B cell (primary cell): ENCODE measurements at regions not wholly inside any gene's neighbourhood (a gene's known extent, or its start where the extent isn't known, plus 50 kb on each side); places are given as distances from the start of the nearest gene placed in this dataset.

Experiments
- ATAC-seq: fragments of 200-7000 bp; cut with Tn5 transposase; one replicate; pipeline ENCODE4 v1.10.0; 2021; ENCODE audit warnings: low read depth, mild to moderate bottlenecking, moderate number of reproducible peaks, moderate library complexity
- CTCF ChIA-PET: fragments of 350-600 bp; sonication (Branson Sonifier 250); formaldehyde crosslinking; loops from one replicate; lab custom pipeline; 2021; ENCODE audit warnings: antibody characterized with exemption, inconsistent platforms; lab: Charles Lee
- POLR2A ChIA-PET: fragments of 350-600 bp; sonication (Branson Sonifier 250); formaldehyde crosslinking; loops from one replicate; lab custom pipeline; 2021; ENCODE audit warnings: antibody characterized with exemption; lab: Charles Lee
- DNase-seq: peaks from one replicate; pipeline ENCODE4 v3.0.0; 2013
- H2AFZ ChIP-seq: 2 replicates; pipeline ENCODE4 v1.6.1; 2012; ENCODE audit warnings: mild to moderate bottlenecking, low read depth, low read length; ENCODE audit not compliant: insufficient read depth, poor library complexity, severe bottlenecking
- H3K27ac ChIP-seq, 2 donors: 1 replicate in 1 of 2; 2 replicates in 1 of 2; pipeline ENCODE4 v1.5.1; 2012 to 2013; ENCODE audit warnings: low read length in 2 of 2, mild to moderate bottlenecking in 2 of 2, moderate library complexity in 1 of 2
- H3K27me3 ChIP-seq, 4 experiments: fragments of 200-600 bp in 1 of 4; sonication (generic) in 1 of 4; replicated peaks in 1 of 4; 1 replicate in 2 of 4; 2 replicates in 2 of 4; pipeline versions ENCODE4 v1.6.1 to v1.7.0; 2013 to 2016; ENCODE audit warnings: low read length in 3 of 4, mild to moderate bottlenecking in 2 of 4, mixed read lengths in 1 of 4, moderate library complexity in 1 of 4; ENCODE audit not compliant: insufficient read depth in 4 of 4, control insufficient read depth in 3 of 4; ENCODE audit errors: control extremely low read depth in 1 of 4
- H3K36me3 ChIP-seq, 2 experiments: replicated peaks in 1 of 2; 1 replicate in 1 of 2; 2 replicates in 1 of 2; pipeline versions ENCODE4 v1.6.1 to v1.7.1; 2013; ENCODE audit warnings: low read length in 1 of 2; ENCODE audit not compliant: insufficient read depth in 2 of 2, control insufficient read depth in 1 of 2; ENCODE audit errors: control extremely low read depth in 1 of 2, extremely low read depth in 1 of 2
- H3K4me1 ChIP-seq, 2 donors: fragments of 200-600 bp in 1 of 2; sonication (generic) in 1 of 2; 1 replicate in 1 of 2; 2 replicates in 1 of 2; pipeline versions ENCODE4 v1.5.1 to v1.6.1; 2013 to 2017; ENCODE audit warnings: low read length in 2 of 2; ENCODE audit not compliant: control insufficient read depth in 2 of 2, insufficient read depth in 2 of 2
- H3K4me2 ChIP-seq: replicated peaks from 2 replicates; pipeline ENCODE3; 2012; ENCODE audit warnings: mild to moderate bottlenecking, low read depth, low read length; ENCODE audit not compliant: poor library complexity, severe bottlenecking
- H3K4me3 ChIP-seq, 5 experiments: fragments of 200-600 bp in 1 of 5; sonication (generic) in 1 of 5; 1 replicate in 3 of 5; 2 replicates in 2 of 5; pipeline versions ENCODE4 v1.5.1 to v1.7.0; 2011 to 2016; ENCODE audit warnings: low read length in 4 of 5, mild to moderate bottlenecking in 4 of 5, low read depth in 2 of 5, control low read depth in 1 of 5, moderate library complexity in 1 of 5; ENCODE audit not compliant: insufficient read depth in 1 of 5; ENCODE audit errors: control extremely low read depth in 1 of 5, extremely low read depth in 1 of 5
- H3K79me2 ChIP-seq: fragments of 200-600 bp; sonication (generic); one replicate; pipeline ENCODE4 v1.6.0; 2016; ENCODE audit warnings: low read length; ENCODE audit not compliant: control insufficient read depth, insufficient read depth
- H3K9ac ChIP-seq: fragments of 200-600 bp; sonication (generic); 2 replicates; pipeline ENCODE4 v1.6.1; 2017; ENCODE audit warnings: mild to moderate bottlenecking, low read length, moderate library complexity
- H3K9me3 ChIP-seq, 3 donors: one replicate each; pipeline versions ENCODE4 v1.6.1 to v1.7.1; 2013; ENCODE audit warnings: low read length in 2 of 3; ENCODE audit not compliant: control insufficient read depth in 2 of 3, insufficient read depth in 1 of 3; ENCODE audit errors: control extremely low read depth in 1 of 3
- H4K20me1 ChIP-seq: 2 replicates; pipeline ENCODE4 v1.6.0; 2012; ENCODE audit warnings: mild to moderate bottlenecking, low read length; ENCODE audit not compliant: insufficient read depth, control insufficient read depth, poor library complexity, severe bottlenecking
- H3K27ac Mint-ChIP-seq: one replicate; pipeline ENCODE4 v1.8.0; 2021; ENCODE audit warnings: mixed read lengths
- H3K27me3 Mint-ChIP-seq: one replicate; pipeline ENCODE4 v1.8.0; 2021; ENCODE audit warnings: mixed read lengths
- H3K4me1 Mint-ChIP-seq: one replicate; pipeline ENCODE4 v1.8.0; 2021; ENCODE audit warnings: mixed read lengths
- H3K4me3 Mint-ChIP-seq: one replicate; pipeline ENCODE4 v1.8.0; 2021; ENCODE audit warnings: mixed read lengths
- H3K9me3 Mint-ChIP-seq: one replicate; pipeline ENCODE4 v1.8.0; 2022; ENCODE audit warnings: mixed read lengths; ENCODE audit not compliant: insufficient read depth
- EZH2 ChIP-seq: IDR thresholded peaks from 2 replicates; pipeline ENCODE4 v1.6.1; 2012; ENCODE audit warnings: borderline replicate concordance, low read depth, mild to moderate bottlenecking, moderate library complexity, low read length; ENCODE audit not compliant: insufficient read depth, poor library complexity, severe bottlenecking
- WGBS: methylation state at CpG from one replicate; pipeline ENCODE4 v1.1.5; 2013; ENCODE audit warnings: missing lambda C conversion rate; ENCODE audit not compliant: insufficient coverage; 5-methylcytosine and 5-hydroxymethylcytosine counted together
- intact Hi-C: fragments of 100-400 bp; cut with micrococcal nuclease; formaldehyde crosslinking; loops from one replicate; pipeline ENCODE4 v1.10.0; 2022
- TF ChIP-seq, protein P1 (sequence below): fragments of 200-600 bp; IDR thresholded peaks from one replicate; pipeline ENCODE4 v1.8.0; 2022; ENCODE audit warnings: antibody characterized with exemption, mild to moderate bottlenecking

- Histone ChIP-seq H3K4me2 (no peak overlapping the region), H3K9me3 (peaks cover 0 to 7% (median 1%) of the 10 kb centered on the region in 3 donors), H3K36me3 (no peaks in the 10 kb centered on the region), H3K79me2 (no peaks in the 10 kb centered on the region), H4K20me1 (no peaks in the 10 kb centered on the region), H3K4me1 (peaks cover 0 to 9% of the 10 kb centered on the region in 2 donors), H3K9ac (no peak overlapping the region), H3K27me3 (peaks cover 0 to 7% (median 0%) of the 10 kb centered on the region in 4 experiments), H3K4me3 (no peak overlapping the region), H3K27ac (no peak overlapping the region), H2AFZ (no peak overlapping the region)
- H3K4me3 Mint-ChIP-seq: no peak overlapping the region
- DNase-seq: no peak
- WGBS: 57% methylated on average over 1 of the region's 4 CpGs
- TF ChIP-seq, protein P1, sequence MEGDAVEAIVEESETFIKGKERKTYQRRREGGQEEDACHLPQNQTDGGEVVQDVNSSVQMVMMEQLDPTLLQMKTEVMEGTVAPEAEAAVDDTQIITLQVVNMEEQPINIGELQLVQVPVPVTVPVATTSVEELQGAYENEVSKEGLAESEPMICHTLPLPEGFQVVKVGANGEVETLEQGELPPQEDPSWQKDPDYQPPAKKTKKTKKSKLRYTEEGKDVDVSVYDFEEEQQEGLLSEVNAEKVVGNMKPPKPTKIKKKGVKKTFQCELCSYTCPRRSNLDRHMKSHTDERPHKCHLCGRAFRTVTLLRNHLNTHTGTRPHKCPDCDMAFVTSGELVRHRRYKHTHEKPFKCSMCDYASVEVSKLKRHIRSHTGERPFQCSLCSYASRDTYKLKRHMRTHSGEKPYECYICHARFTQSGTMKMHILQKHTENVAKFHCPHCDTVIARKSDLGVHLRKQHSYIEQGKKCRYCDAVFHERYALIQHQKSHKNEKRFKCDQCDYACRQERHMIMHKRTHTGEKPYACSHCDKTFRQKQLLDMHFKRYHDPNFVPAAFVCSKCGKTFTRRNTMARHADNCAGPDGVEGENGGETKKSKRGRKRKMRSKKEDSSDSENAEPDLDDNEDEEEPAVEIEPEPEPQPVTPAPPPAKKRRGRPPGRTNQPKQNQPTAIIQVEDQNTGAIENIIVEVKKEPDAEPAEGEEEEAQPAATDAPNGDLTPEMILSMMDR: no peak
- TF ChIP-seq EZH2: no peak
- no peaks in the 10 kb centered on the region for H3K9me3 Mint-ChIP-seq
- intact Hi-C loops: loop anchor here (5.0 kb wide), 2 partner anchors 75 to 80 kb away; no protein-coding TSS in a partner anchor
- CTCF ChIA-PET: interaction anchor here (1.7 kb wide), 1 partner anchor 224 kb away, joined by 3 read pairs; no protein-coding TSS in a partner anchor
- H3K4me1 Mint-ChIP-seq: peaks cover 14% of the 10 kb centered on the region
- no peak for ATAC-seq
- POLR2A ChIA-PET: interaction anchor here (1.3 kb wide), 1 partner anchor 22 kb away, joined by 3 read pairs; no protein-coding TSS in a partner anchor
- H3K27me3 Mint-ChIP-seq: peaks cover 5% of the 10 kb centered on the region
- H3K27ac Mint-ChIP-seq: no peak overlapping the region
Observed at GRCh38 chr15:69957175-69957574, 140.5 kb downstream of the TLE3 start.

DNA sequence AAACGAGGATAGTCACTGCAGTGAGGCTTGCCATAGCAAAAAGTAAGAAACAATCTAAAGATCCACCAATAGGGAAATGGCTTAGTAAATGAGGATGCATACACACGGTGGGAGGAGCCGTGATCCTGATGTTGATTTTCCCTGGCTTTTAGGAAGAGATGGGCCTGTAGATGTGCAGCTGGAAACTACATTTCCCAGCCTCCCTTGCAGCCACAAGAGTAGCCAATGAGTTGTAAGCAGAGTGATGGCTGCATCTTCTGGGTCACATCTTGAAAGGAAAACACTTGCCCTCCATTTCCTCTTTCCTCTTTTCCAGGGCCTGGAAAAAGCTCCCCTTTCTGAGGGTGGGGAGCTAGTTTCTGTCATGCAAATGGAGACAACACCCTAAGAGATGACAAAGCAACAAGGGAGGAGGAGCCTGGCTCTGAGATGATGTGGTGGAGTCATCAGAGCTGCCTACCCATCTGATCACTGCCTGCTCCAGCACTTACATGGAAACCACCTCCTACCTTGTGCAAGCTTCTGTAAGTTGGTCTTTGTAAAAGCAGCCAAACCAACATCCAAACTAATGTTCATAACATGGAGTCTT lies 139.1 kb downstream of the TLE3 start:
- Histone ChIP-seq H4K20me1 (no peaks in the 10 kb centered on the region), H3K4me3 (no peak overlapping the region), H3K79me2 (no peaks in the 10 kb centered on the region), H3K4me1 (peaks cover 0 to 9% of the 10 kb centered on the region in 2 donors), H3K9ac (no peak overlapping the region), H3K4me2 (no peak overlapping the region), H3K9me3 (peaks cover 0 to 7% (median 1%) of the 10 kb centered on the region in 3 donors), H3K36me3 (no peaks in the 10 kb centered on the region), H3K27ac (no peak overlapping the region), H2AFZ (no peak overlapping the region), H3K27me3 (peaks cover 0 to 7% (median 0%) of the 10 kb centered on the region in 4 experiments)
- POLR2A ChIA-PET: interaction anchor here (0.5 to 1.3 kb wide), 5 partner anchors 9 to 143 kb away, joined by 3 to 7 read pairs (median 3); partner anchors contain the start of gene TLE3
- no peak for TF ChIP-seq EZH2
- TF ChIP-seq, protein P1: no peak
- DNase-seq (no peak), ATAC-seq (no peak)
- Mint-ChIP-seq H3K4me1 (peaks cover 14% of the 10 kb centered on the region), H3K9me3 (no peaks in the 10 kb centered on the region), H3K27me3 (peaks cover 8% of the 10 kb centered on the region), H3K27ac (no peak overlapping the region), H3K4me3 (no peak overlapping the region)
- CTCF ChIA-PET: interaction anchor here (1.7 kb wide), 1 partner anchor 226 kb away, joined by 3 read pairs; no protein-coding TSS in a partner anchor
- intact Hi-C loops: loop anchor here (1.0 to 5.0 kb wide), 3 partner anchors 21 to 79 kb away; no protein-coding TSS in a partner anchor
- WGBS: 100% methylated on average over 1 of the region's 3 CpGs
